Liver (tissue), 3 donors: ENCODE measurements at regions not wholly inside any gene's neighbourhood (a gene's known extent, or its start where the extent isn't known, plus 50 kb on each side); places are given as distances from the start of the nearest gene placed in this dataset.

Source experiments
- FOXA1 ChIP-seq: IDR thresholded peaks from 2 replicates; pipeline ENCODE4 v1.6.1; 2016; ENCODE audit warnings: antibody characterized with exemption
- JUND ChIP-seq, 2 donors: IDR thresholded peaks; 2 replicates each; pipeline ENCODE4 v1.6.1; 2016; ENCODE audit warnings: antibody characterized with exemption in 2 of 2
- RXRA ChIP-seq, 2 donors: IDR thresholded peaks; 2 replicates each; pipeline ENCODE4 v1.6.1; 2017 to 2018; ENCODE audit warnings: antibody characterized with exemption in 2 of 2, mild to moderate bottlenecking in 1 of 2
- TAF1 ChIP-seq: conservative IDR thresholded peaks from 2 replicates; pipeline ENCODE4 v1.6.1; 2016; ENCODE audit warnings: antibody characterized with exemption, mild to moderate bottlenecking
- TF ChIP-seq, protein P1 (sequence below): fragments of 150-350 bp; IDR thresholded peaks from 2 replicates; pipeline ENCODE4 v1.5.1; 2017; ENCODE audit warnings: improper control_type of control experiment, low read depth, low read length; ENCODE audit not compliant: missing input control
- TF ChIP-seq, protein P2 (sequence below): IDR thresholded peaks from 2 replicates; pipeline ENCODE4 v1.6.1; 2016; ENCODE audit warnings: antibody characterized with exemption
- TF ChIP-seq, protein P3 (sequence below): IDR thresholded peaks from 2 replicates; pipeline ENCODE4 v1.6.1; 2016; ENCODE audit warnings: antibody characterized with exemption
- donor health status: healthy.
- donor health status: healthy.

DNA sequence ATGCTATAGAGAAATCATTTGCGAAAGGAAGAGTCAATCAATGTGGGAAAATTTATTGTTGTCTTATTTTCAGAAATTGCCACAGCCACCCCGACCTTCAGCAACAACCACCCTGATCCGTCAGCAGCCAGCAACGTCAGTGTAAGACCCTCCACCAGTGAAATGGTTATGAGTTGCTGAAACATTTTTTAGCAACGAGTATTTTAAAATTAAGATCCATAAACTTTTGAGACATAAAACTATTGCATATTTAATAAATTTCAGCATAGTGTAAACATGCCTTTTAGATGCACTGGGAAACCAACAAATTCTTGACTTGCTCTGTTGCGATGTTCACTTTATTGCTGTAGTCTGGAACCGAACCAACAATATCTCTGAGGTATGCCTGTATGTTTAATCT is 887.9 kb downstream of the DCDC2C start:
- TF ChIP-seq, protein P1, sequence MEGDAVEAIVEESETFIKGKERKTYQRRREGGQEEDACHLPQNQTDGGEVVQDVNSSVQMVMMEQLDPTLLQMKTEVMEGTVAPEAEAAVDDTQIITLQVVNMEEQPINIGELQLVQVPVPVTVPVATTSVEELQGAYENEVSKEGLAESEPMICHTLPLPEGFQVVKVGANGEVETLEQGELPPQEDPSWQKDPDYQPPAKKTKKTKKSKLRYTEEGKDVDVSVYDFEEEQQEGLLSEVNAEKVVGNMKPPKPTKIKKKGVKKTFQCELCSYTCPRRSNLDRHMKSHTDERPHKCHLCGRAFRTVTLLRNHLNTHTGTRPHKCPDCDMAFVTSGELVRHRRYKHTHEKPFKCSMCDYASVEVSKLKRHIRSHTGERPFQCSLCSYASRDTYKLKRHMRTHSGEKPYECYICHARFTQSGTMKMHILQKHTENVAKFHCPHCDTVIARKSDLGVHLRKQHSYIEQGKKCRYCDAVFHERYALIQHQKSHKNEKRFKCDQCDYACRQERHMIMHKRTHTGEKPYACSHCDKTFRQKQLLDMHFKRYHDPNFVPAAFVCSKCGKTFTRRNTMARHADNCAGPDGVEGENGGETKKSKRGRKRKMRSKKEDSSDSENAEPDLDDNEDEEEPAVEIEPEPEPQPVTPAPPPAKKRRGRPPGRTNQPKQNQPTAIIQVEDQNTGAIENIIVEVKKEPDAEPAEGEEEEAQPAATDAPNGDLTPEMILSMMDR = no peak
- TF ChIP-seq, protein P2, sequence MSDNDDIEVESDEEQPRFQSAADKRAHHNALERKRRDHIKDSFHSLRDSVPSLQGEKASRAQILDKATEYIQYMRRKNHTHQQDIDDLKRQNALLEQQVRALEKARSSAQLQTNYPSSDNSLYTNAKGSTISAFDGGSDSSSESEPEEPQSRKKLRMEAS = no peak
- TF ChIP-seq JUND (IDR thresholded peaks at IDR 0.05) (no peak), RXRA (IDR thresholded peaks at IDR 0.05) (no peak), FOXA1 (no peak), TAF1 (no peak)
- TF ChIP-seq, protein P3, sequence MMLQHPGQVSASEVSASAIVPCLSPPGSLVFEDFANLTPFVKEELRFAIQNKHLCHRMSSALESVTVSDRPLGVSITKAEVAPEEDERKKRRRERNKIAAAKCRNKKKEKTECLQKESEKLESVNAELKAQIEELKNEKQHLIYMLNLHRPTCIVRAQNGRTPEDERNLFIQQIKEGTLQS = no peak
